ENCODE measurements at regions not wholly inside any gene's neighbourhood (a gene's known extent, or its start where the extent isn't known, plus 50 kb on each side); places are given as distances from the start of the nearest gene placed in this dataset.

DNA sequence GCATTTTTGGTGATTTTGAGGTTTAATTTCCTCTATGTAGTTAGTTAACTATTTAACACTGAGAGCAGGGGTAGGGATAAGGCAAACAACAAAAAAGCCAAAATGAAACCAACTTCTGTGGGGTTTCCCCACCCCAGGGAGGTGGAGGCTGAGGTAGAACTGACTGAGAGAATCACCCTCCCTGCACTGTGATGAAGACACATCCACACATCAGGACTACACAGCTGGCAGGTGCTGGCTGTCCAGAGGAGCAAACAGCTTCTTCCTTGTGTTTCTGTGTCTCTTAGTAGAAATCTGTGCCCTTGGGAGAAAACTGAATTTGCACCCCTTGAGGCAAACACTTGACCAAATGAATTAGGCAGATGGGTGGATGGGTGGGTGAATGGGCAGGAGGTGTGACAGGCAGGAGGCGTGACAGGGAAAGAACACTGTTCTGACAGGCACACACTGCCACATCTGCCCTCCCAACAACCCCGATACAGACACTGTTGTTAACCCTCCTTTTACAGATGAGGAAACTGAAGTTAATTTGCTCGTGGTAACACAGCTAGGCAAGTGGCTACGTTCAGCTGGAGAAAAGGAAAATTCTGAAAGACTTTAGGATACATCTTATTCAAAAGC is 62.9 kb upstream of the AMZ2 start:
- ATAC-seq = no peak

DNA sequence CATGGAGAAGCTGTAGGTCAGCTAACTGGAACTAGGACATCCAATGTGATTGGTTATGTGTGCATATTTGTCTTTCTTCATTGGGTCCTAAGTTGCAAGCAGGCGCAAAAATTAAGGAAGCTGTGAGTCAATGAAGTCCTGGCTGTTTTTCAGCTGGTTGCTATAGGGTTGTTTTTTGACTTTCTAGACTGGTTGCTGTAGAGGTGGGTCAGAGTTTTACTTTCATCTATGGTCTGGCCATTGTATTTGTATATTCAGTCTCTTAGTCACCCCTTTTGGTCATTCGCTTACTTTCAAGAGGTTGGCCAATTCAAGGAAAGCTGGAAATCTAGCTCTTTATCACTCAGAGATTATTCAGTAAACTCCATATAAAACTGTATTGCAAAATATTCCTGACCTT is 62.0 kb upstream of the AMZ2 start:
- ATAC-seq = no peak

DNA sequence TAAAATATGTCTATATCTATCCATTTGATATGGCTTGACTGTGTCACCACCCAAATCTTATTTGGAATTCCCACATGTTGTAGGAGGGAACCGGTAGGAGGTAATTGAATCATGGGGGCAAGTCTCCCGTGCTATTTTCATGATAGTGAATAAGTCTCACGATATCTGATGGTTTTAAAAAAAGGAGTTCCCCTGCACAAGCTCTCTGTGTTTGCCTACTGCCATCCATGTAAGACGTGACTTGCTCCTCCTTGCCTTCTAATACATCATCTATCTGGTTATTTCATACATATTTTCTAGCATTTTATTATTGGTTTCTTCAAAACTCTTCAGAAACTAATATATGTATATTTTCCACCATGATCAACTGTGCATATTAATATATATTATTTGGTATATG is 57.3 kb upstream of the AMZ2 start:
- ATAC-seq = no peak

DNA sequence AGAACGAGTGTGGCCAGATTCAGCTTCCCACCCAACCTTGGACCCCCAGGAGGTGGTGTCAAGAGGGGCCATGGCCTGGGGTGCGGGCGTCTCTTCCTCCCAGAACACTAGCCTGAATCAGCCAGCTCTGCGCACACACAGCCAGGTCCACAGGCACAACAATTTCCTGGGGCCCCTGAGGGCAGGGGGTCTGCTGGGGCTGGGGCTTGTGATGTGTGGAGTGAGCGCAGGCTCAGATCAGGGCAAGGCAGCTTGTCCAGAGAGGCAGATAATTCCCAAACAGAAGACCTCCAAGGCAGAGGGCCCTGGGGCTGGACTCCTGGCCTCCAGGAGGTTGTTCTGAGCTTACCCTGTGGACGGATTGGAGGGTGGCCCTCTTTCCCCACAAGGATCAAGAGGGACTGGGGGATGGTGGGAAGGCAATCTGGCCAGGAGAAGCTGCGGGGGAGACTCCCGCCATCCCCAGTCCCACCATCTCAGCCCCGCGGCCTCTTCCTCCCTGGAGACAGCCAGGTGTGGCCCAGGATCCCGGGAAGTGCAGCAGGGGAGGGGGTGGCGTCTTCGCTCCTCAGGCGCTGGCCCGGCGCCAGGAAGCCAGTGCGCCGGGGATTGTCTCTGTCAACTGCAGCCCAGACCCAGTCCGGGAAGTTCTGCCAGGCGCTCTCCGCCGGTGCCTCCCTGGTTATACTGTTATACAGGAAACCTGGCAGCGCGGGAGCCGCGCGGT is 52.0 kb upstream of the AMZ2 start:
- no peak for ATAC-seq

DNA sequence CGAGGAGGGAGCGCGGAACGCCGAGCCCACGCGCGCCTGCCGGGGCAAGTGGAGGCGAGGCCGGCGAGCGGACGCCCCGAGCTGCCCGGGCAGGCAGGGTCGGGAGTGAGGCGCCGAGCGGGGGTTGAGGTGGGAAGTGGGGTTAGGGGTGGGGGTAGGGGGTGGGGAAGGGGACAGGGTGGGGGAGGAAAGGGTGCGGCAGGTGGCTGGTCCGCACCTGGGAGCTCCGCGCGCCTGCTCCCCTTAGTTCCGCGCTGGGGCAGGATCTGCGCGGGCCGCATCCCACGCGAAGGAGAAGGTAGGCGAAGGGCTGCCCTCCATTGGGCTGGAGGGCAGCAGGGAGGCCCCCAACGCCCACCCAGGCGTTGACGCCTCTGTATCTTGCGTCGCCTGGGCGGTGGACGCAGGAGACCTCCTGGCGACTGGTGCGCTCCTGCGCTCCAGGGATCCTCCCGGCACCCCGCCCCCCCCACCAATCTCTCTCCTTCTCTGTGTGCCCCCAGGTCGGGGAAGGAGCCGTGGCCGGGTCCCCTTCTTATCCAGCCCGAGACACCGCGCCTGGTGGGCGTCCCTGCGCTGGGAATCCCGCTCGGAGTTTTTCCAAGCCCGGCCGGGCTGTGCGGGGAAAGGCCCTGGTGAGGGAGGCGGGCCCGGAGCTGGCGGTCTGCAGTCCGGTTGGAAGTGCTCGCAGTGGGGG is 51.3 kb upstream of the AMZ2 start:
- ATAC-seq = peak; percentile 12

DNA sequence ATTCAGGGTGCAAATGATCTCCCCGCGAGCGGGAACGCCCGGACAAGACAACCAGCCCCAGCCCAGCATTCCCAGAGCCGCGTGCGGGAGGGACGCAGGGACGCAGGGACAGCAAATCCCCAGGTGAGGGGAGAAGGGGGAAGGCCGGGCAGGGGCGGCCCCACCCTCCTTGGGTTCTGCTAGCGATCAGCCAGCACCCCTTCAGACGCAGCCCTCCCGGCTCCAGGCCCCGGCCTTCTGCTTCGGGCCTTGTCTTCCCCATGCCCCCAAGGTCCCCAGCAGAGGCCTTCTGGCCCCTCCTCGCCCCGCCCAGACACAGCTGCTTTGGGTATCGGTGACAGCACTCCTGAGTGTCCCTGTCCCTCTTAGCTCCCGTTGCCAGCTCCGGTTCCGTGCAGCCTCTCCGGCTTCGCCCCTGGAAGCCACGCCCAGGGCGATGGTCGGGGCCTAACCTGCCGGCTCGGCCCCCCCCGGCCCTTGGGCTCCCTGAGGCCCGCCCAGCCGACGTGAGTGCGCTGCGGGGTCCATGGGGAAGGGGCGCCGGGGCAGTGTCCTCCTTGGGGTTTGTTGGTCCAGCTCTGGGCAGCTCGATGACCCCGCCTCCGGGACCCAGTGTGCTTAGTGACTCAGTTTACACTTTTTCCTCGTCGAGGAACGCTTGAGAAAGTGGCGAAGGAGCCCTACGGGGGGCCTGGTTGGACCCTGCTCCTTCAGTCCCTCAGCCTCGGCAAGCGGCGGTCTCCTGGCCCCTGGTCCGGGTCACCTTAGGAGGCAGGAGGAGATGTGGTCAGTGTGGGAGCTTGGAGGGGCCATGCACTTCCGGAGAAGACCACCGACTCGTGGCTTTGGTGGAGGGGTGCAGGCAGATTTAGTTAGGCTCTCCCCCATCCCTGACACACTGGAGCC is 50.5 kb upstream of the AMZ2 start:
- ATAC-seq = peak; percentile 38

DNA sequence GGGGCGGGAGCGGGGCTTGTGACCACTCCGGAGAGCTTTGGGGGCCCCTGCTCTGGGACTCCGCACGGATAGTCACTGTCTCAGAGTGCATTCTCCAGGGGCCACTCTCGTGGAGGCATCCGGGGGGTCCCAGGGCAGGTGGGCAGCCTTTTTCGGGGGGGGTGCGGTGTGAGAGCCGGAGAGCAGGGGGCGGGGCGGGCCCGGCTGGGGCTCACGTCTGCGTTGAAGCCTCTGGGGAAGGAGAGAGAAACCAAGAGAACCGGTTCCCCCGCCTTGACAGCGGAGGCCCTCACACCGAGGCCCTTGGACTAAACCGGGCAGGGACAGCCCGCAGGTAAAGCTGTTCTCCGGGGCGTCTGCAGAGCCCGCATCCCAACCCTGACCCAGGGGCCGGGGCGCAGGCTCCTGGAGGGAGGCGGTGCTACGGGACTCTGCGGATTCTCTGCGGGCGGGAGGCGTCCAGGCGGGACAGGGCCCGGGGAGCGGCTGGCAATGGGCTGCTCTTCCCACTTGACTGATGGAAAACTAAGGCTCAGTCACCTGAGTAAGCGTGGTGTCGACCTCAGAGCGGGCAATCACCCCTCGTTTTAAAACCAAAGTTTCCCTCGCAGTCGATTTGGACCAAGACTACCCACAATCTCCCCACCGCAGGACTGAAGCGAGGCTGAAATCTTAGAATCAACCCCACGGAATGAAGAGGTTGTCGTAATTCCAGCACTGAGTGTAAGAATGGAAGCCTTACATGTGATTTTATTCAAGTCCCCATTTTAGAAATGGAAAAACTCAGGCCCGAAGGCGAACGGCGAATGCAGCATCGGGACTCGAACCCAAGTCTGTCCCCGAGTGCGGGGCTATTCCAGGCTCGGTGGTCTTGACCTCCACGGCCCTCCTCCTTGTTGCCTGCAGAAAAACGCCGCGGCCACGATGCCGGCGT is 49.6 kb upstream of the AMZ2 start:
- ATAC-seq = peak; percentile 68
